Testis (tissue), 2 donors: ENCODE measurements at regions not wholly inside any gene's neighbourhood (a gene's known extent, or its start where the extent isn't known, plus 50 kb on each side); places are given as distances from the start of the nearest gene placed in this dataset.

Experiments used
- DNase-seq: peaks from one replicate; pipeline ENCODE4 v3.0.0-alpha.2; 2019
- H3K27ac ChIP-seq, 2 donors: fragments of 200-600 bp; sonication (generic); one replicate each; pipeline ENCODE4 v1.5.1; 2019
- H3K27me3 ChIP-seq: fragments of 200-600 bp; sonication (generic); one replicate; pipeline ENCODE4 v1.5.1; 2019
- H3K36me3 ChIP-seq: fragments of 200-600 bp; sonication (generic); one replicate; pipeline ENCODE4 v1.5.1; 2017; ENCODE audit warnings: low read depth; ENCODE audit errors: missing control alignments
- H3K4me1 ChIP-seq: fragments of 200-600 bp; sonication (generic); one replicate; pipeline ENCODE4 v1.5.1; 2019
- H3K4me3 ChIP-seq, 2 donors: fragments of 200-600 bp; sonication (generic); one replicate each; pipeline ENCODE4 v1.5.1; 2017 to 2019
- H3K9me3 ChIP-seq: fragments of 200-600 bp; sonication (generic); one replicate; pipeline ENCODE4 v1.5.1; 2017
- POLR2A ChIP-seq: fragments of 450-650 bp; IDR thresholded peaks from one replicate; pipeline ENCODE4 v1.6.1; 2017; ENCODE audit warnings: antibody characterized with exemption, mild to moderate bottlenecking, moderate library complexity
- WGBS, 2 donors: methylation state at CpG; one replicate each; pipeline ENCODE4 v1.1.5; 2018; 5-methylcytosine and 5-hydroxymethylcytosine counted together
- intact Hi-C: fragments of 100-400 bp; cut with DNase I; formaldehyde crosslinking; loops from one replicate; pipeline ENCODE4 v1.15.1; 2023; ENCODE audit warnings: low total_unique reads
- microRNA counts, 2 donors: library from miRNA; unstranded; fragments of <30 nt; microRNA quantifications; one replicate each; lab custom pipeline; 2016
- microRNA-seq, 2 donors: library from miRNA; unstranded; fragments of <30 nt; microRNA quantifications; one replicate each; pipeline ENCODE4, GENCODE V29; 2016; ENCODE audit warnings: borderline number of aligned reads in 2 of 2, borderline replicate concordance in 1 of 2
- small RNA-seq, 2 donors: library from RNA; depleted of rRNA; stranded (forward); fragments of <200 nt; gene quantifications; one replicate each; pipeline ENCODE3, GENCODE V24; 2016
- TF ChIP-seq, protein P1 (sequence below), 3 experiments: fragments of 450-650 bp in 2 of 3; fragments of 200-600 bp in 1 of 3; sonication (generic) in 1 of 3; IDR thresholded peaks; one replicate each; pipeline ENCODE4 v1.5.1; 2016 to 2019; ENCODE audit warnings: antibody characterized with exemption in 3 of 3, mild to moderate bottlenecking in 2 of 3, moderate library complexity in 1 of 3

DNA sequence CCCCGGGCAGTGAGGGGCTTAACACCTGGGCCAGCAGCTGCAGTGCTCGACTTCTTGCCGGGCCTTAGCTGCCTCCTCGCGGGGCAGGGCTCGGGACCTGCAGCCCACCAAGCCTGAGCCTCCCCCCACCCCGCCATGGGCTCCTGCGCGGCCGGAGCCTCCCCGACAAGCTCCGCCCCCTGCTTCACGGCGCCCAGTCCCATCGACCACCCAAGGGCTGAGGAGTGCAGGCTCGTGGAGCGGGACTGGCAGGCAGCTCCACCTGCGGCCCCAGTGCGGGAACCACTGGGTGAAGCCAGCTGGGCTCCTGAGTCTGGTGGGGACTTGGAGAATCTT, 67.8 kb upstream of the NR5A2 start:
- peak overlapping the region; percentile 39 to 61 for H3K27ac ChIP-seq
- no peaks in the 10 kb centered on the region for H3K27me3 ChIP-seq
- H3K4me1 ChIP-seq: no peaks in the 10 kb centered on the region
- H3K9me3 ChIP-seq: no peaks in the 10 kb centered on the region
- peak; percentile 45 for DNase-seq
- peak overlapping the region; percentile 44 to 47 for H3K4me3 ChIP-seq
- WGBS, 2 donors: 68 to 73% methylated on average over 4 to 19 of the region's 19 CpGs
- intact Hi-C loops: no loop called here
- no peaks in the 10 kb centered on the region for H3K36me3 ChIP-seq
- TF ChIP-seq POLR2A: no peak
- TF ChIP-seq, protein P1, sequence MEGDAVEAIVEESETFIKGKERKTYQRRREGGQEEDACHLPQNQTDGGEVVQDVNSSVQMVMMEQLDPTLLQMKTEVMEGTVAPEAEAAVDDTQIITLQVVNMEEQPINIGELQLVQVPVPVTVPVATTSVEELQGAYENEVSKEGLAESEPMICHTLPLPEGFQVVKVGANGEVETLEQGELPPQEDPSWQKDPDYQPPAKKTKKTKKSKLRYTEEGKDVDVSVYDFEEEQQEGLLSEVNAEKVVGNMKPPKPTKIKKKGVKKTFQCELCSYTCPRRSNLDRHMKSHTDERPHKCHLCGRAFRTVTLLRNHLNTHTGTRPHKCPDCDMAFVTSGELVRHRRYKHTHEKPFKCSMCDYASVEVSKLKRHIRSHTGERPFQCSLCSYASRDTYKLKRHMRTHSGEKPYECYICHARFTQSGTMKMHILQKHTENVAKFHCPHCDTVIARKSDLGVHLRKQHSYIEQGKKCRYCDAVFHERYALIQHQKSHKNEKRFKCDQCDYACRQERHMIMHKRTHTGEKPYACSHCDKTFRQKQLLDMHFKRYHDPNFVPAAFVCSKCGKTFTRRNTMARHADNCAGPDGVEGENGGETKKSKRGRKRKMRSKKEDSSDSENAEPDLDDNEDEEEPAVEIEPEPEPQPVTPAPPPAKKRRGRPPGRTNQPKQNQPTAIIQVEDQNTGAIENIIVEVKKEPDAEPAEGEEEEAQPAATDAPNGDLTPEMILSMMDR (IDR thresholded peaks at IDR 0.05): no peak

DNA sequence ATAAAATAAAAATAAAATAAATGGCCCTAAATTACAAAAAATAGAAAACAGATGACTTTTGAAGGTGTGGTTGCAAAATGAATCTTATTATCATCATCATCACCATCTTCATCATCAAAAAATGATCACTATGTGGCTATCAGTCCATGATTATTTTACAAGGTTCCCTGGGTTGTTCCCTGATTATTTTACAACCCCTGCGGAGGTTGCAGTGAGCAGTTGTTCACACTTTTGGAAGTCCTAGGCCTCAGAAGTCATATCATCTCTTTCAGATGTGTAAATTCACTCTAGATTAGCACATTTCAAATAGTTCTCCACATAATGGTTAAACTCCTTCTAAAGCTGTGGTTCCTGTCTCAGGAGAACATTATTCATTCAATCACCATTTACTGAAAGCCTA, 57.4 kb upstream of the NR5A2 start:
- H3K27ac ChIP-seq: no peak overlapping the region
- H3K27me3 ChIP-seq: no peaks in the 10 kb centered on the region
- TF ChIP-seq, protein P1 (IDR thresholded peaks at IDR 0.05): no peak
- no peak for TF ChIP-seq POLR2A
- 82 to 93% methylated on average over 1 of the region's 1 CpG for WGBS, 2 donors
- H3K9me3 ChIP-seq: no peaks in the 10 kb centered on the region
- H3K36me3 ChIP-seq: no peaks in the 10 kb centered on the region
- H3K4me3 ChIP-seq: no peak overlapping the region
- no peak for DNase-seq
- intact Hi-C loops: no loop called here
- H3K4me1 ChIP-seq: no peaks in the 10 kb centered on the region

GRCh38 chr1:199976496-199977144, 50.9 kb upstream of the NR5A2 start:
- H3K4me1 ChIP-seq: peaks cover 7% of the 10 kb centered on the region
- no peaks in the 10 kb centered on the region for H3K36me3 ChIP-seq
- intact Hi-C loops: no loop called here
- H3K9me3 ChIP-seq: no peaks in the 10 kb centered on the region
- H3K4me3 ChIP-seq: no peak overlapping the region
- DNase-seq: peak; percentile 69
- 39 to 46% methylated on average over 6 of the region's 6 CpGs for WGBS, 2 donors
- no peak overlapping the region for H3K27ac ChIP-seq
- H3K27me3 ChIP-seq: no peaks in the 10 kb centered on the region
- TF ChIP-seq, protein P1 (IDR thresholded peaks at IDR 0.05): no peak
- no peak for TF ChIP-seq POLR2A

MicroRNAs in the stretch of these regions (microRNA counts, 767-probe panel; counts per million panel counts)
- microRNA hsa-miR-181a-5p (lab: Ali Mortazavi, UCI) (10,412 to 11,333 counts per million in 2 donors), microRNA hsa-miR-181b-5p+hsa-miR-181d (lab: Ali Mortazavi, UCI) (4,378 to 6,568 counts per million in 2 donors)

Small RNAs in the stretch of these regions (microRNA-seq; reads per million reads assigned to microRNA genes)
- gene MIR181A1 (452 to 479 reads per million in 2 donors), gene MIR181B1 (3.5 to 4.2 reads per million in 2 donors)

Small RNAs in the stretch of these regions (small RNA-seq; reads per million reads assigned to genes)
- gene MIR181A1 (12.1 to 15.8 reads per million in 2 donors), gene MIR181B1 (1.3 to 1.5 reads per million in 2 donors), gene RNU6-778P (0 reads per million in 2 donors)
